Activated CD8-positive, alpha-beta memory T cell treated with anti-CD3 and anti-CD28 coated beads for 36 hours (primary cell): ENCODE measurements at regions not wholly inside any gene's neighbourhood (a gene's known extent, or its start where the extent isn't known, plus 50 kb on each side); places are given as distances from the start of the nearest gene placed in this dataset.
"Not testable (repeated sequence)": the region's sequence is repeated elsewhere in the genome, so short reads cannot be mapped to it uniquely, and the experiment has no call there.

ENCODE experiments used
- CTCF ChIA-PET: fragments of 350-600 bp; sonication (Branson Sonifier 250); formaldehyde crosslinking; loops from one replicate; lab custom pipeline; 2021; ENCODE audit warnings: antibody characterized with exemption; lab: Charles Lee
- POLR2A ChIA-PET: fragments of 350-600 bp; sonication (Branson Sonifier 250); formaldehyde crosslinking; loops from one replicate; lab custom pipeline; 2021; ENCODE audit warnings: antibody characterized with exemption; lab: Charles Lee

- CTCF ChIA-PET: no interaction called here
- POLR2A ChIA-PET: no interaction called here
Observed at GRCh38 chr10:111323389-111323966, 246.6 kb downstream of the ADRA2A start.

- POLR2A ChIA-PET, CTCF ChIA-PET: not testable (repeated sequence)
Observed at GRCh38 chr10:111332174-111332573, 255.3 kb downstream of the ADRA2A start.

- ChIA-PET POLR2A (no interaction called here), CTCF (no interaction called here)
Observed at GRCh38 chr10:111335826-111336225, 259.0 kb downstream of the ADRA2A start.

- POLR2A ChIA-PET: no interaction called here
- CTCF ChIA-PET: no interaction called here
Observed at GRCh38 chr10:111338035-111338434, 261.2 kb downstream of the ADRA2A start.

GRCh38 chr10:111338805-111339204 lies 262.0 kb downstream of the ADRA2A start:
- ChIA-PET CTCF (no interaction called here), POLR2A (no interaction called here)

- ChIA-PET POLR2A (interaction anchor here (0.6 kb wide), 1 partner anchor 644 kb away, joined by 3 read pairs; no protein-coding TSS in a partner anchor), CTCF (no interaction called here)
Observed at GRCh38 chr10:111344804-111345203, 268.0 kb downstream of the ADRA2A start.

- POLR2A ChIA-PET: no interaction called here
- CTCF ChIA-PET: no interaction called here
Observed at GRCh38 chr10:111347386-111348013, 270.7 kb downstream of the ADRA2A start.

GRCh38 chr10:111348076-111348475 lies 271.2 kb downstream of the ADRA2A start:
- CTCF ChIA-PET: no interaction called here
- POLR2A ChIA-PET: no interaction called here

GRCh38 chr10:111354859-111355258 lies 278.0 kb downstream of the ADRA2A start:
- POLR2A ChIA-PET: no interaction called here
- CTCF ChIA-PET: no interaction called here

GRCh38 chr10:111356571-111356970 lies 279.7 kb downstream of the ADRA2A start:
- ChIA-PET POLR2A (no interaction called here), CTCF (no interaction called here)

GRCh38 chr10:111357859-111358258 lies 281.0 kb downstream of the ADRA2A start:
- POLR2A ChIA-PET: no interaction called here
- CTCF ChIA-PET: no interaction called here

- ChIA-PET POLR2A (no interaction called here), CTCF (no interaction called here)
Observed at GRCh38 chr10:111360260-111360925, 283.6 kb downstream of the ADRA2A start.

- POLR2A ChIA-PET: no interaction called here
- CTCF ChIA-PET: no interaction called here
Observed at GRCh38 chr10:111367531-111367930, 290.7 kb downstream of the ADRA2A start.

- ChIA-PET CTCF (no interaction called here), POLR2A (no interaction called here)
Observed at GRCh38 chr10:111370101-111370500, 293.3 kb downstream of the ADRA2A start.

- ChIA-PET POLR2A (no interaction called here), CTCF (no interaction called here)
Observed at GRCh38 chr10:111373696-111374095, 296.9 kb downstream of the ADRA2A start.

- ChIA-PET CTCF (no interaction called here), POLR2A (no interaction called here)
Observed at GRCh38 chr10:111379534-111380187, 302.8 kb downstream of the ADRA2A start.

- CTCF ChIA-PET: no interaction called here
Observed at GRCh38 chr10:111384556-111384955, 307.7 kb downstream of the ADRA2A start.

GRCh38 chr10:111390813-111391563 lies 314.2 kb downstream of the ADRA2A start:
- POLR2A ChIA-PET: no interaction called here
- CTCF ChIA-PET: no interaction called here

More at GRCh38 chr10:111384556-111384955, 307.7 kb downstream of the ADRA2A start:
- POLR2A ChIA-PET: no interaction called here

- ChIA-PET POLR2A (no interaction called here), CTCF (no interaction called here)
Observed at GRCh38 chr10:111392159-111392558, 315.3 kb downstream of the ADRA2A start.

- ChIA-PET POLR2A (no interaction called here), CTCF (interaction anchor here (0.6 kb wide), 1 partner anchor 21 kb away, joined by 3 read pairs; no protein-coding TSS in a partner anchor)
Observed at GRCh38 chr10:111392910-111393309, 316.1 kb downstream of the ADRA2A start.
